ENCODE measurements at regions not wholly inside any gene's neighbourhood (a gene's known extent, or its start where the extent isn't known, plus 50 kb on each side); places are given as distances from the start of the nearest gene placed in this dataset.

GRCh38 chr6:23413327-23414050 is 712.5 kb upstream of the NRSN1 start:
- Histone ChIP-seq H3K4me1 (ENCODE audit: control insufficient read depth in 2 of 2, insufficient read depth in 2 of 2, low read length in 2 of 2) (no peaks in the 10 kb centered on the region), H3K9me3 (ENCODE audit: control insufficient read depth in 2 of 2, insufficient read depth in 1 of 2, low read length in 1 of 2) (no peaks in the 10 kb centered on the region), H3K27me3 (ENCODE audit: control insufficient read depth in 2 of 2, insufficient read depth in 1 of 2, low read length in 1 of 2) (no peaks in the 10 kb centered on the region), H3K4me3 (ENCODE audit: low read length in 2 of 2) (no peak overlapping the region), H3K27ac (ENCODE audit: low read depth in 1 of 2, low read length in 1 of 2) (no peak overlapping the region), H3K36me3 (ENCODE audit: control insufficient read depth in 2 of 2, insufficient read depth in 2 of 2, low read length in 1 of 2) (no peaks in the 10 kb centered on the region)
- WGBS = 98% methylated on average over 2 of the region's 2 CpGs
- no peak for DNase-seq (ENCODE audit: low read depth in 6 of 9, low spot score in 9 of 9)

DNA sequence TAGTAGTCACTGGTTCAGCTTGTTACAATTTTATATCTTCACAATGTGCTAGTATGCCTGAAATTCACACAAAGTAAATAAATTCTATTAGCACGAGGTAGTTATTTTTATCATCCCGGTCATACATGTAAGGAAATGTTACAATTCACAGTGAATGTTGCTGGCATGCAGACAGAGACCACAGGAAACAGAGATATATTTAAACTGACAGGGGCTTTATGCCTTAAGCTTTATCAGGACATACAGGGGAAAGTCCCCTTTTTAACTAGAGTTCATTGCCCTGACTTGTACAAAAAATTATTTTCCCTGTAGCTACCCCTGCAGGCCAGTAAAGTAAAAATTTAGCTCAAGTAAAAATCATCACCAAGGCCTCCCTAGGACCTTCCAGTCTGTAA is 712.0 kb upstream of the NRSN1 start:
- Histone ChIP-seq H3K36me3 (ENCODE audit: control insufficient read depth in 2 of 2, insufficient read depth in 2 of 2, low read length in 1 of 2) (no peaks in the 10 kb centered on the region), H3K4me3 (ENCODE audit: low read length in 2 of 2) (no peak overlapping the region), H3K4me1 (ENCODE audit: control insufficient read depth in 2 of 2, insufficient read depth in 2 of 2, low read length in 2 of 2) (no peaks in the 10 kb centered on the region), H3K27ac (ENCODE audit: low read depth in 1 of 2, low read length in 1 of 2) (no peak overlapping the region), H3K9me3 (ENCODE audit: control insufficient read depth in 2 of 2, insufficient read depth in 1 of 2, low read length in 1 of 2) (no peaks in the 10 kb centered on the region), H3K27me3 (ENCODE audit: control insufficient read depth in 2 of 2, insufficient read depth in 1 of 2, low read length in 1 of 2) (no peaks in the 10 kb centered on the region)
- peak in 1 of 9 donors; percentile 36 for DNase-seq (ENCODE audit: low read depth in 6 of 9, low spot score in 9 of 9)
- 8% methylated on average over 2 of the region's 2 CpGs for WGBS

DNA sequence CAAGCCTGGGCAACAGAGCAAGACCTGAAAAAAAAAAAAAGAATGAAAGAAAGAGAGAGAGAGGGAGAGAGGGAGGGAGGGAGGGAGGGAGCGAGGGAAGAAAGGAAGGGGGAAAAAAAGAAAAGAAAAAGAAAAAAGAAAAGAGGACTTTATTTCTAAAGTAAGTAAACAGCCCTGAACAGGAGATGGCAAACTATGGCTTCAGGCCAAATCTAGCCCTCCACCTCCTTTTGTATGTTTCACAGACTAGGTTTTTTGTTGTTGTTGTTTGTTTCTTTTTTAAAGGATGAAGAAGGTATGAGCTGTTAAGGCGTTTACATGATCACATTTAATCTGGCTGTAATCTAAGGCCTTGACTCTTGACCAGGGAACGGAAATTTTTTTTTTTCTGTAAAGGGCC is 711.1 kb upstream of the NRSN1 start:
- Histone ChIP-seq H3K4me3 (ENCODE audit: low read length in 2 of 2) (no peak overlapping the region), H3K27ac (ENCODE audit: low read depth in 1 of 2, low read length in 1 of 2) (no peak overlapping the region), H3K36me3 (ENCODE audit: control insufficient read depth in 2 of 2, insufficient read depth in 2 of 2, low read length in 1 of 2) (no peaks in the 10 kb centered on the region), H3K9me3 (ENCODE audit: control insufficient read depth in 2 of 2, insufficient read depth in 1 of 2, low read length in 1 of 2) (no peaks in the 10 kb centered on the region), H3K4me1 (ENCODE audit: control insufficient read depth in 2 of 2, insufficient read depth in 2 of 2, low read length in 2 of 2) (no peaks in the 10 kb centered on the region), H3K27me3 (ENCODE audit: control insufficient read depth in 2 of 2, insufficient read depth in 1 of 2, low read length in 1 of 2) (no peaks in the 10 kb centered on the region)
- WGBS = 74% methylated on average over 3 of the region's 3 CpGs
- no peak for DNase-seq (ENCODE audit: low read depth in 6 of 9, low spot score in 9 of 9)

DNA sequence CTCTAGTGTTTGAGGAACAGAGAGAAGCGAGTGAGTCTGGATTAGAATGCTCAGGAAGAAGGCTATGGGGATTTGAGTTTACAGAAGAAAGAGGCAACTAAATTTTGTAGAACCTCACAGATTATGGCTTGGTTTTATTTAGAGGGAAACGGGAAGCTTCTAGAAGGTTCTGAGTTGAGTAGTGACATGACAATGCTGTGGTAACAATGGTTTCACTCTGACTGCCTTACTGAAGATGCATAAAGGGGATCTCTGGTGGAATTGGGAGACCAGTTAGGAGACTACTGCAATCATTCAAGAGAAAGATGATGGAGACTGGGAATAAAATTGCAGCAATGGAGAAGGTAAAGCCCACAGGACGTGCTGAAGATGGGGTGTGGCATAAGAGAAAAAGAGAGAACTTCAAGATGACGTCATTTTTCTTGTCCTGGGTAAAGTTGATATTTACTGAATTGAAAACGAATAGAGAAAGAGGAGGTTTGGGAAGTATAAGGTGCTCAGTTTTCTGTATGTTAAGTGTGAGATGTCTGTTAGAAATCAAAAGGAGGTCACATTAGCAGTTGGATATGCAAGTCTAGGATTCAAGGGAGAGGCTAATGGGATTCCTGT is 710.1 kb upstream of the NRSN1 start:
- no peak overlapping the region for H3K4me3 ChIP-seq (ENCODE audit: low read length in 2 of 2)
- peak in 1 of 9 donors; percentile 11 for DNase-seq (ENCODE audit: low read depth in 6 of 9, low spot score in 9 of 9)
- no peak overlapping the region for H3K27ac ChIP-seq (ENCODE audit: low read depth in 1 of 2, low read length in 1 of 2)
- no peaks in the 10 kb centered on the region for H3K36me3 ChIP-seq (ENCODE audit: control insufficient read depth in 2 of 2, insufficient read depth in 2 of 2, low read length in 1 of 2)
- H3K9me3 ChIP-seq (ENCODE audit: control insufficient read depth in 2 of 2, insufficient read depth in 1 of 2, low read length in 1 of 2) = peaks cover 0 to 2% of the 10 kb centered on the region in 2 donors
- WGBS = 92% methylated on average over 5 of the region's 5 CpGs
- H3K27me3 ChIP-seq (ENCODE audit: control insufficient read depth in 2 of 2, insufficient read depth in 1 of 2, low read length in 1 of 2) = no peaks in the 10 kb centered on the region
- no peaks in the 10 kb centered on the region for H3K4me1 ChIP-seq (ENCODE audit: control insufficient read depth in 2 of 2, insufficient read depth in 2 of 2, low read length in 2 of 2)

- no peaks in the 10 kb centered on the region for H3K27me3 ChIP-seq (ENCODE audit: control insufficient read depth in 2 of 2, insufficient read depth in 1 of 2, low read length in 1 of 2)
- H3K4me3 ChIP-seq (ENCODE audit: low read length in 2 of 2) = no peak overlapping the region
- DNase-seq (ENCODE audit: low read depth in 6 of 9, low spot score in 9 of 9) = no peak
- H3K27ac ChIP-seq (ENCODE audit: low read depth in 1 of 2, low read length in 1 of 2) = no peak overlapping the region
- H3K4me1 ChIP-seq (ENCODE audit: control insufficient read depth in 2 of 2, insufficient read depth in 2 of 2, low read length in 2 of 2) = no peaks in the 10 kb centered on the region
- WGBS = 98% methylated on average over 9 of the region's 9 CpGs
- H3K36me3 ChIP-seq (ENCODE audit: control insufficient read depth in 2 of 2, insufficient read depth in 2 of 2, low read length in 1 of 2) = no peaks in the 10 kb centered on the region
- H3K9me3 ChIP-seq (ENCODE audit: control insufficient read depth in 2 of 2, insufficient read depth in 1 of 2, low read length in 1 of 2) = peaks cover 0 to 2% of the 10 kb centered on the region in 2 donors
These were observed 708.9 kb upstream of the NRSN1 start for GRCh38 chr6:23417133-23417532.

GRCh38 chr6:23418095-23418494 is 707.9 kb upstream of the NRSN1 start:
- DNase-seq (ENCODE audit: low read depth in 6 of 9, low spot score in 9 of 9) = no peak
- Histone ChIP-seq H3K4me3 (ENCODE audit: low read length in 2 of 2) (no peak overlapping the region), H3K4me1 (ENCODE audit: control insufficient read depth in 2 of 2, insufficient read depth in 2 of 2, low read length in 2 of 2) (no peaks in the 10 kb centered on the region), H3K27me3 (ENCODE audit: control insufficient read depth in 2 of 2, insufficient read depth in 1 of 2, low read length in 1 of 2) (no peaks in the 10 kb centered on the region), H3K36me3 (ENCODE audit: control insufficient read depth in 2 of 2, insufficient read depth in 2 of 2, low read length in 1 of 2) (no peaks in the 10 kb centered on the region), H3K27ac (ENCODE audit: low read depth in 1 of 2, low read length in 1 of 2) (no peak overlapping the region), H3K9me3 (ENCODE audit: control insufficient read depth in 2 of 2, insufficient read depth in 1 of 2, low read length in 1 of 2) (peaks cover 0 to 2% of the 10 kb centered on the region in 2 donors)
- 94% methylated on average over 3 of the region's 3 CpGs for WGBS

DNA sequence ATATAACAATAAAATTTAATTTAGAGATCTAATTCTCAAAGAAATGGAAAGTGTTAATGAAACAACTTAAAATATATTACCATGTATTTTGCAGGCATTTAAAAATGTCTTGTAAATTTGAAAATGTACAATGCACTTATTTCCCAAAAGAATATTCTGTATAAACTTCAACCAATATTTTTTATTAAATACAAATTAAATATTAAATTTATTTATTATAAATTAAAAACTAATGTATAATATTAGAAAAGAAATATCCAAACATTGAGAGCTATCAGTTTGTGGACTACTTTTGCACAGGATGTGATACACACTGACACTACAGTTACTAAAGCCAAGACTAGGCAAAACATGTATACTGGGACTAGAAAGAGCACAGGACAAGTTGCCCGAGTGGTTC is 707.0 kb upstream of the NRSN1 start:
- Histone ChIP-seq H3K4me3 (ENCODE audit: low read length in 2 of 2) (no peak overlapping the region), H3K4me1 (ENCODE audit: control insufficient read depth in 2 of 2, insufficient read depth in 2 of 2, low read length in 2 of 2) (no peaks in the 10 kb centered on the region), H3K36me3 (ENCODE audit: control insufficient read depth in 2 of 2, insufficient read depth in 2 of 2, low read length in 1 of 2) (no peaks in the 10 kb centered on the region), H3K27ac (ENCODE audit: low read depth in 1 of 2, low read length in 1 of 2) (no peak overlapping the region), H3K27me3 (ENCODE audit: control insufficient read depth in 2 of 2, insufficient read depth in 1 of 2, low read length in 1 of 2) (no peaks in the 10 kb centered on the region), H3K9me3 (ENCODE audit: control insufficient read depth in 2 of 2, insufficient read depth in 1 of 2, low read length in 1 of 2) (peaks cover 0 to 2% of the 10 kb centered on the region in 2 donors)
- DNase-seq (ENCODE audit: low read depth in 6 of 9, low spot score in 9 of 9) = no peak
- WGBS = 99% methylated on average over 1 of the region's 1 CpG

DNA sequence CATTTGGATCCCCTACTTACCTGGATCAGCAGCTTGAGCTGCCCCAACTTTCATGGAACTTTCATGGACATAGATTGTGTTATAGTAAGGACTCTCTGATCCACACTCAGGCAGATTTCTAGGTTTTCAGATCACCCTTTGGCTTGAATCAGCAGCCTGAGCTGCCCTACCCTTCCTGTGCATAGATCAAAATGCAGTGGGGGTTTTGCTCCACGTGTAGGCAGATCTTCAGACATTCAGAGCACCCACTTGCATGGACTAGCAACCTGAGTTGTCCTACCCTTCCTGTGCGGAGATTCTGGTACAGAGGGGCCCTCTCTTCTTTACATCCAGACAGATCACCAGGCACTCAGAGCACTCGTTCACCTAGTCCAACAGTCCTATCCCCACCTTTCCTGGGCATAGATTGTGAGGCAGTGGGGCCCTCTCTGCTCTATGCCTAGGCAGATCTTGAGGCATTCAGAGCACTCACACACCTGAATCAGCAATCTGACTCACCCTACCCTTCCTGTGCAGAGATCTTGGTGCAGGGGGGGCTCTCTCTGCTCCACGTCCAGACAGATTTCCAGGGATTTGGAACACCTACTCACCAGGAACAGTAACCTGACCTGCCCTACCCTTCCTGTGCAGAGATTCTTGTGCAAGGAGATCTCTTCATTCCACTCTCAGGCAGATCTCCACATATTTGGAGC is 705.2 kb upstream of the NRSN1 start:
- Histone ChIP-seq H3K36me3 (ENCODE audit: control insufficient read depth in 2 of 2, insufficient read depth in 2 of 2, low read length in 1 of 2) (no peaks in the 10 kb centered on the region), H3K27me3 (ENCODE audit: control insufficient read depth in 2 of 2, insufficient read depth in 1 of 2, low read length in 1 of 2) (no peaks in the 10 kb centered on the region), H3K4me1 (ENCODE audit: control insufficient read depth in 2 of 2, insufficient read depth in 2 of 2, low read length in 2 of 2) (no peaks in the 10 kb centered on the region), H3K4me3 (ENCODE audit: low read length in 2 of 2) (no peak overlapping the region), H3K9me3 (ENCODE audit: control insufficient read depth in 2 of 2, insufficient read depth in 1 of 2, low read length in 1 of 2) (peaks cover 0 to 2% of the 10 kb centered on the region in 2 donors), H3K27ac (ENCODE audit: low read depth in 1 of 2, low read length in 1 of 2) (no peak overlapping the region)
- WGBS = 91% methylated on average over 4 of the region's 4 CpGs
- no peak for DNase-seq (ENCODE audit: low read depth in 6 of 9, low spot score in 9 of 9)

GRCh38 chr6:23424584-23424983 is 701.4 kb upstream of the NRSN1 start:
- DNase-seq (ENCODE audit: low read depth in 6 of 9, low spot score in 9 of 9) = no peak
- Histone ChIP-seq H3K27me3 (ENCODE audit: control insufficient read depth in 2 of 2, insufficient read depth in 1 of 2, low read length in 1 of 2) (no peaks in the 10 kb centered on the region), H3K4me1 (ENCODE audit: control insufficient read depth in 2 of 2, insufficient read depth in 2 of 2, low read length in 2 of 2) (no peaks in the 10 kb centered on the region), H3K4me3 (ENCODE audit: low read length in 2 of 2) (no peak overlapping the region), H3K9me3 (ENCODE audit: control insufficient read depth in 2 of 2, insufficient read depth in 1 of 2, low read length in 1 of 2) (peaks cover 0 to 2% of the 10 kb centered on the region in 2 donors), H3K36me3 (ENCODE audit: control insufficient read depth in 2 of 2, insufficient read depth in 2 of 2, low read length in 1 of 2) (no peaks in the 10 kb centered on the region), H3K27ac (ENCODE audit: low read depth in 1 of 2, low read length in 1 of 2) (no peak overlapping the region)
- 95% methylated on average over 3 of the region's 3 CpGs for WGBS
